ENCODE measurements at regions not wholly inside any gene's neighbourhood (a gene's known extent, or its start where the extent isn't known, plus 50 kb on each side); places are given as distances from the start of the nearest gene placed in this dataset.

DNA sequence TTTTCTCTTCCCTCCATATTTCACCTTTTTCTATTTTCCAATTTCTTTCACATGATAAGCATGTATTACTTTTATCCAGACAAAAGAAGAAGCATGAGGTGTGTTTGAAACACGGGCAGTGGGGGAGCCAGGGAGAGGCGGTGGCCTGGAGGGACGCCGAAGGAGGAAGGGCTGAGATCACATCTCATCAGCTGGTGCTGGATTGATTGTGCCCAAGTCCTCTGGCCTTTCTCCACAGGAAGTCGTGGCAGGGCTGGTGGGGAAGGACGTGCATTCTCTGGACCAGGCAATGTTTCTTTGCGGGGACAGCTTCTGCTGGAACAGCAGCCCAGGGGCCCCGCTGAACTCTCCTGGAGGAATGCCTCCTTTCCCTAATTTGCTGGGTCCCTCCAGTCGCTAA, 82.9 kb downstream of the MIAT start:
- TF ChIP-seq, protein P1, sequence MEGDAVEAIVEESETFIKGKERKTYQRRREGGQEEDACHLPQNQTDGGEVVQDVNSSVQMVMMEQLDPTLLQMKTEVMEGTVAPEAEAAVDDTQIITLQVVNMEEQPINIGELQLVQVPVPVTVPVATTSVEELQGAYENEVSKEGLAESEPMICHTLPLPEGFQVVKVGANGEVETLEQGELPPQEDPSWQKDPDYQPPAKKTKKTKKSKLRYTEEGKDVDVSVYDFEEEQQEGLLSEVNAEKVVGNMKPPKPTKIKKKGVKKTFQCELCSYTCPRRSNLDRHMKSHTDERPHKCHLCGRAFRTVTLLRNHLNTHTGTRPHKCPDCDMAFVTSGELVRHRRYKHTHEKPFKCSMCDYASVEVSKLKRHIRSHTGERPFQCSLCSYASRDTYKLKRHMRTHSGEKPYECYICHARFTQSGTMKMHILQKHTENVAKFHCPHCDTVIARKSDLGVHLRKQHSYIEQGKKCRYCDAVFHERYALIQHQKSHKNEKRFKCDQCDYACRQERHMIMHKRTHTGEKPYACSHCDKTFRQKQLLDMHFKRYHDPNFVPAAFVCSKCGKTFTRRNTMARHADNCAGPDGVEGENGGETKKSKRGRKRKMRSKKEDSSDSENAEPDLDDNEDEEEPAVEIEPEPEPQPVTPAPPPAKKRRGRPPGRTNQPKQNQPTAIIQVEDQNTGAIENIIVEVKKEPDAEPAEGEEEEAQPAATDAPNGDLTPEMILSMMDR (IDR thresholded peaks at IDR 0.05) = no peak
- no peak for TF ChIP-seq POLR2AphosphoS5 (IDR thresholded peaks at IDR 0.05; ENCODE audit: insufficient read depth in 1 of 2, low read depth in 1 of 2)
- no peak for TF ChIP-seq POLR2A (IDR thresholded peaks at IDR 0.05)

Measured in vagina (tissue), 2 donors.